ENCODE measurements at regions not wholly inside any gene's neighbourhood (a gene's known extent, or its start where the extent isn't known, plus 50 kb on each side); places are given as distances from the start of the nearest gene placed in this dataset.

DNA sequence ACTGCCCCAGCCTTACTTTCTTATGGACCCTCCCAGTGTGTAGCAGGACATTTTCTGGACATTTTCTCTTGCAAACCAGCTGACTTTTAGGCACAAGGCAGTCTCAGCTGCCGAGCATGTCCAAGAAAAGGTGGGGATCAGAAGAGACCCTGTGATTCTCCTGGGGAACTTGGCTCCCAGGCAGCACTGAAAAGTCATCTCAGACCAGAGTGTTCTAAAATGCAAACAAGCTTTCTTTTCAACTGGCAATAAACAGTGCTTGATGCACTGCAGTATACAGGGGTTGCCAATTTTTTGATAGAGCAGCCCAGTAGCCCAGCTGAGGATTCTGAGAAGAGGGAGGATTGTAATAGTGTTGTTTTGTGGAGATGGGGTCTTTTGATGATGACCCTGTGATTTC, 168.0 kb upstream of the PHYHIPL start:
- intact Hi-C loops (cut with micrococcal nuclease) = no loop called here
- H3K36me3 Mint-ChIP-seq = no peaks in the 10 kb centered on the region
- Histone ChIP-seq H3K9me3 (ENCODE audit: control insufficient read depth in 1 of 2, low read length in 2 of 2) (no peaks in the 10 kb centered on the region), H3K4me3 (ENCODE audit: low read length in 2 of 2) (no peak overlapping the region), H3K36me3 (ENCODE audit: insufficient read depth, low read length) (no peaks in the 10 kb centered on the region), H3K27ac (ENCODE audit: low read depth, low read length) (no peak overlapping the region), H3K27me3 (ENCODE audit: insufficient read depth, low read length) (no peaks in the 10 kb centered on the region), H3K4me1 (ENCODE audit: insufficient read depth, low read length) (no peaks in the 10 kb centered on the region)
- H3K9me3 Mint-ChIP-seq = peaks cover 0 to 2% (median 0%) of the 10 kb centered on the region in 8 donors
- ChIA-PET POLR2A (ENCODE audit: partially characterized antibody) (no interaction called here), CTCF (ENCODE audit: partially characterized antibody) (no interaction called here)
- no peak overlapping the region for H3K27ac Mint-ChIP-seq
- H3K27me3 Mint-ChIP-seq = no peaks in the 10 kb centered on the region
- H3K4me1 Mint-ChIP-seq = no peaks in the 10 kb centered on the region
- no peak overlapping the region for H3K4me3 Mint-ChIP-seq
- no peak for DNase-seq

DNA sequence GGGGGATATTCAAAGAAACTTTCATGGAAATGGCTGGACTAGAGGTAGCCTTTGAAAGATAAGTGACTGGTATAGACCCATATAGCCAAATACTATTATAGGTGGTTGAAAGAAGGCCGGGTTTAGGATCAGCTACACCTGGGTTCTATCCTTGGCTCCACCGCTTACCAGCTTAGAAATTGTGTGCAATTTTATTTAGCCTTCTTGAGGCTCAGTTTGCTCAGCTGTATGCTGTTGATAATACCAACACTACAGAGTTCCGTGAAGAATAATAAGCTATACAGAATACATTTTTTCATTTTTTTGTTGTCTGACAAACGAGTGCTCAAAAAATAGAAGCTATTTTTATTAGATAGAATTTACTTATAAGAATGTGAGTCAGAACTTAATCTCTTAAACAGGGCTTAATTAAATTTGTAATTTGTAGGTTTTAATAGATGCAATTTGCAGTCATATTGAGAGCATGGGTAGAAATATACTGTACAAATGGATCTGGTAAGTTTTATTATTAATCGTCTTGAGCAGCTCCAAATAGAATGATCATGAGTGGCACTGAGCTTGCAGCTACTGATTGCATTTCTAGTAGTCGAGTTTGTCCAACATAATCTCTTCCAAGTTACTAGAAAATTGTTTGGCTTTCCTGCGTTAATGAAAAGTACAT, 164.3 kb upstream of the PHYHIPL start:
- no peaks in the 10 kb centered on the region for H3K27me3 ChIP-seq (ENCODE audit: insufficient read depth, low read length)
- no peaks in the 10 kb centered on the region for H3K9me3 ChIP-seq (ENCODE audit: control insufficient read depth in 1 of 2, low read length in 2 of 2)
- Mint-ChIP-seq H3K27me3 (no peaks in the 10 kb centered on the region), H3K4me1 (no peaks in the 10 kb centered on the region), H3K4me3 (no peak overlapping the region), H3K27ac (no peak overlapping the region), H3K9me3 (peaks cover 0 to 2% (median 0%) of the 10 kb centered on the region in 8 donors), H3K36me3 (no peaks in the 10 kb centered on the region)
- ChIA-PET CTCF (ENCODE audit: partially characterized antibody) (no interaction called here), POLR2A (ENCODE audit: partially characterized antibody) (no interaction called here)
- no peak for DNase-seq
- H3K27ac ChIP-seq (ENCODE audit: low read depth, low read length) = no peak overlapping the region
- H3K4me1 ChIP-seq (ENCODE audit: insufficient read depth, low read length) = no peaks in the 10 kb centered on the region
- no peaks in the 10 kb centered on the region for H3K36me3 ChIP-seq (ENCODE audit: insufficient read depth, low read length)
- no peak overlapping the region for H3K4me3 ChIP-seq (ENCODE audit: low read length in 2 of 2)
- intact Hi-C loops (cut with micrococcal nuclease) = no loop called here

DNA sequence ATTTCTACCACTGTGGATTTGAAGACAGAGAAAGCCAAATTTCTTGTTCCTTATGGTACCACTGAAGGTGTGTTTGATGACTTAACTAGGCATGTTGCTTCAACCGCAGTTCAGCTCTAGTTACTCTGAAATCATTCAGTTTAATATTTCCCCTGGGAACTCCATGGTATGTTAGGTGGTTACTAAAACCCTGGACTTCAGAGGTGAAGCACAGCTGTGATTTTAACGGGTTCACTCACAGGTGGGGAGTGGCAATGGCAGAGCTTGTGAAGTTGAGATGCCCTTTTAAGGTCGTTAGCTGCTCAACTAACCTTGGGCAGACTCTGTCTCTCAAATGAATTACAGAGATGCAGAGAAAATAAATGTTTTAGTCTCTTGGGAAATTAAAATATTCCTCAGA, 163.6 kb upstream of the PHYHIPL start:
- DNase-seq = no peak
- POLR2A ChIA-PET (ENCODE audit: partially characterized antibody) = no interaction called here
- no peak overlapping the region for H3K4me3 Mint-ChIP-seq
- intact Hi-C loops (cut with micrococcal nuclease) = no loop called here
- Histone ChIP-seq H3K36me3 (ENCODE audit: insufficient read depth, low read length) (no peaks in the 10 kb centered on the region), H3K4me3 (ENCODE audit: low read length in 2 of 2) (no peak overlapping the region), H3K27ac (ENCODE audit: low read depth, low read length) (no peak overlapping the region), H3K9me3 (ENCODE audit: control insufficient read depth in 1 of 2, low read length in 2 of 2) (no peaks in the 10 kb centered on the region), H3K4me1 (ENCODE audit: insufficient read depth, low read length) (no peaks in the 10 kb centered on the region), H3K27me3 (ENCODE audit: insufficient read depth, low read length) (no peaks in the 10 kb centered on the region)
- peaks cover 0 to 2% (median 0%) of the 10 kb centered on the region in 8 donors for H3K9me3 Mint-ChIP-seq
- no peaks in the 10 kb centered on the region for H3K4me1 Mint-ChIP-seq
- no peaks in the 10 kb centered on the region for H3K36me3 Mint-ChIP-seq
- CTCF ChIA-PET (ENCODE audit: partially characterized antibody) = no interaction called here
- H3K27me3 Mint-ChIP-seq = no peaks in the 10 kb centered on the region
- H3K27ac Mint-ChIP-seq = no peak overlapping the region

DNA sequence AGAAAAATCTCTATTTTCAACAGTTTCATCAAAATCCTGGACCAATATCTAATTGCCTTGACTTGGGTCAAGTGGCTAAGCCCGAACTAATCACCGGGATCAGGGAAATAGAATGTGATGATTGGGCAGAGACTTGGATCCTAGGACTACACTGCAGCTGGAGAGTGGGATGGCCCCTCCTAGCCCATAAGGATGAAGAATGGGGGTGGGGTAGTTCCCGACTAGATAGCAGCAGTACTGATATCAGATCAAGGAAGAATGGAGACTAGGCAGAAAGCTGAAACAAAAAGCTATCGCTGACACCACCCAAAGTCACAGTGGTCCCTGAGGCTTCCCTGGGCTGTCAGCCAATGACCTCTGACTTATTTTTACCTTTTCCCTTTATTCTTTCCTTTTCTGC, 160.4 kb upstream of the PHYHIPL start:
- H3K9me3 ChIP-seq (ENCODE audit: control insufficient read depth in 1 of 2, low read length in 2 of 2) = no peaks in the 10 kb centered on the region
- ChIA-PET POLR2A (ENCODE audit: partially characterized antibody) (no interaction called here), CTCF (ENCODE audit: partially characterized antibody) (no interaction called here)
- H3K27me3 ChIP-seq (ENCODE audit: insufficient read depth, low read length) = no peaks in the 10 kb centered on the region
- DNase-seq = no peak
- no peaks in the 10 kb centered on the region for H3K36me3 ChIP-seq (ENCODE audit: insufficient read depth, low read length)
- Mint-ChIP-seq H3K4me3 (no peak overlapping the region), H3K36me3 (no peaks in the 10 kb centered on the region), H3K27ac (no peak overlapping the region), H3K4me1 (no peaks in the 10 kb centered on the region), H3K9me3 (peaks cover 0 to 2% (median 0%) of the 10 kb centered on the region in 8 donors), H3K27me3 (no peaks in the 10 kb centered on the region)
- H3K27ac ChIP-seq (ENCODE audit: low read depth, low read length) = no peak overlapping the region
- no peaks in the 10 kb centered on the region for H3K4me1 ChIP-seq (ENCODE audit: insufficient read depth, low read length)
- intact Hi-C loops (cut with micrococcal nuclease) = no loop called here
- H3K4me3 ChIP-seq (ENCODE audit: low read length in 2 of 2) = no peak overlapping the region

DNA sequence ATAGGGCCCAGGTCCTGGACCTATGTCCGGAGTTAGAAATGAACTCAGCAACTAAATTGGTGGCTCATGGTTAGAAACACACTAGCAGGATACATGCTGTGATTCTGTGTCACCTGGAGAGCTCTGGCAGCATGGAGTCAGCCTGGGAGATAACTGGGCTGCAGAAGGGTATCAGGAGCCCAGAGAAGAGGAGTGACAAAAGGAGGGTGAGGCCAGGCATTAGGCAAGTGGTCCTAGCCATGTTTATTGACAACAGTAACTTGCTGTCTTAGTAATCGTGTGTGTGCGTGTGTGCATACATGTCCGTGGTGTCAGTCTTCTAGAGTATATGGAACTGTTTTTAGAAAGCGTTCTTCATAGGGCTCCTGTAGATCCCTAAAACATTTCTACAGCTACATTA, 157.5 kb upstream of the PHYHIPL start:
- H3K36me3 ChIP-seq (ENCODE audit: insufficient read depth, low read length) = no peaks in the 10 kb centered on the region
- no peaks in the 10 kb centered on the region for H3K4me1 Mint-ChIP-seq
- DNase-seq = no peak
- no peaks in the 10 kb centered on the region for H3K27me3 Mint-ChIP-seq
- H3K9me3 Mint-ChIP-seq = peaks cover 0 to 2% (median 0%) of the 10 kb centered on the region in 8 donors
- no peak overlapping the region for H3K27ac ChIP-seq (ENCODE audit: low read depth, low read length)
- CTCF ChIA-PET (ENCODE audit: partially characterized antibody) = no interaction called here
- no peaks in the 10 kb centered on the region for H3K36me3 Mint-ChIP-seq
- intact Hi-C loops (cut with micrococcal nuclease) = no loop called here
- no peak overlapping the region for H3K27ac Mint-ChIP-seq
- no peaks in the 10 kb centered on the region for H3K4me1 ChIP-seq (ENCODE audit: insufficient read depth, low read length)
- no peaks in the 10 kb centered on the region for H3K9me3 ChIP-seq (ENCODE audit: control insufficient read depth in 1 of 2, low read length in 2 of 2)
- no peak overlapping the region for H3K4me3 ChIP-seq (ENCODE audit: low read length in 2 of 2)
- H3K4me3 Mint-ChIP-seq = no peak overlapping the region
- POLR2A ChIA-PET (ENCODE audit: partially characterized antibody) = no interaction called here
- H3K27me3 ChIP-seq (ENCODE audit: insufficient read depth, low read length) = no peaks in the 10 kb centered on the region

DNA sequence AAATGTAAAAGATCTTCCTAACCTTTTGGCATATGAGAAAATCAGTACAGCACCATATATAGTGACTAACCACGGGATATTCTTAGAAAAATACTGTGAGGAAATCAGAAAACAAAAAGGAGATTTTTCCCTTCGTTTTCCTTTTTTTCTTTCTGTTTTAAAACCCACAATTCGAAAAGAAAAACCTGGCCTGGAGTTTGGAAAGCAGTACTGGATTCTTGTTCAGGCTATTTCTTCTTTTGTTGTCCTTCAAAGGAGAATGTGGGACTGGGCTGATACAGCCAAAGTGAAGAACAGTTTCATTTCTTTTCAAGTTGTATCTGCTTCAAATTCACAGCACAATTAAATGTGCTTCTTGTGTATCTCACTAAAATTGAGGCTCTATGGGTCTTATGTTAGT, 156.8 kb upstream of the PHYHIPL start:
- no peaks in the 10 kb centered on the region for H3K4me1 Mint-ChIP-seq
- intact Hi-C loops (cut with micrococcal nuclease) = no loop called here
- H3K27ac Mint-ChIP-seq = no peak overlapping the region
- H3K27me3 ChIP-seq (ENCODE audit: insufficient read depth, low read length) = no peaks in the 10 kb centered on the region
- ChIA-PET POLR2A (ENCODE audit: partially characterized antibody) (no interaction called here), CTCF (ENCODE audit: partially characterized antibody) (no interaction called here)
- H3K27me3 Mint-ChIP-seq = no peaks in the 10 kb centered on the region
- H3K27ac ChIP-seq (ENCODE audit: low read depth, low read length) = no peak overlapping the region
- no peak for DNase-seq
- no peaks in the 10 kb centered on the region for H3K9me3 ChIP-seq (ENCODE audit: control insufficient read depth in 1 of 2, low read length in 2 of 2)
- no peaks in the 10 kb centered on the region for H3K36me3 Mint-ChIP-seq
- peaks cover 0 to 2% (median 0%) of the 10 kb centered on the region in 8 donors for H3K9me3 Mint-ChIP-seq
- no peak overlapping the region for H3K4me3 ChIP-seq (ENCODE audit: low read length in 2 of 2)
- H3K4me1 ChIP-seq (ENCODE audit: insufficient read depth, low read length) = no peaks in the 10 kb centered on the region
- H3K36me3 ChIP-seq (ENCODE audit: insufficient read depth, low read length) = no peaks in the 10 kb centered on the region
- no peak overlapping the region for H3K4me3 Mint-ChIP-seq

DNA sequence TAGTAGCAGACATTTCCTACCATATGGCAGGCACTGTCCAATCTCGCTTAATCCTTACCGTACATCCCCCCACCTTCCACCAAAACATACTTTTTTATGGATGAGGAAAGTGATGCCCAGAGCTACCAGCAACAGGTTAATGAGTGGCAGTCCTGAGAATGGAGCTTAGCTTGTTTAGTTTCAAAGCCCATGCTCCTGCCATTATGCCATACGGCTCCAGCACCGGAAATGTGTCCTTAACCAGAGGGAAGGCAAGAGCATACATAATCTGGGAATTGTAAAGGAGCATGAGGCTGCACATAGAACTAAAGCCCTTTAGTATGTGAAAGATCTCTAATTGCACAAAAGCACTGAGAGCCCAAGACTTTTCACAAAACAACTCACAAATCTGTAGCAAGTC, 155.9 kb upstream of the PHYHIPL start:
- no peak overlapping the region for H3K4me3 Mint-ChIP-seq
- ChIA-PET CTCF (ENCODE audit: partially characterized antibody) (no interaction called here), POLR2A (ENCODE audit: partially characterized antibody) (no interaction called here)
- H3K4me1 Mint-ChIP-seq = no peaks in the 10 kb centered on the region
- Histone ChIP-seq H3K27ac (ENCODE audit: low read depth, low read length) (no peak overlapping the region), H3K36me3 (ENCODE audit: insufficient read depth, low read length) (no peaks in the 10 kb centered on the region), H3K27me3 (ENCODE audit: insufficient read depth, low read length) (no peaks in the 10 kb centered on the region), H3K9me3 (ENCODE audit: control insufficient read depth in 1 of 2, low read length in 2 of 2) (no peaks in the 10 kb centered on the region), H3K4me3 (ENCODE audit: low read length in 2 of 2) (no peak overlapping the region), H3K4me1 (ENCODE audit: insufficient read depth, low read length) (no peaks in the 10 kb centered on the region)
- no peaks in the 10 kb centered on the region for H3K27me3 Mint-ChIP-seq
- no peak overlapping the region for H3K27ac Mint-ChIP-seq
- no peaks in the 10 kb centered on the region for H3K36me3 Mint-ChIP-seq
- H3K9me3 Mint-ChIP-seq = peaks cover 0 to 2% (median 0%) of the 10 kb centered on the region in 8 donors
- intact Hi-C loops (cut with micrococcal nuclease) = no loop called here
- no peak for DNase-seq
